Gastrocnemius medialis (tissue), 4 donors: ENCODE measurements at regions not wholly inside any gene's neighbourhood (a gene's known extent, or its start where the extent isn't known, plus 50 kb on each side); places are given as distances from the start of the nearest gene placed in this dataset.

ENCODE experiments used
- ATAC-seq, 2 donors: fragments of 150-250 bp; one replicate each; pipeline ENCODE4 v1.9.1; 2016
- DNase-seq, 2 donors: peaks; one replicate each; pipeline ENCODE4 v3.0.0-alpha.2; 2019
- H3K27ac ChIP-seq, 4 donors: fragments of 200-600 bp; sonication (generic); 1 replicate in 1 of 4; 2 replicates in 3 of 4; pipeline ENCODE4 v1.5.1; 2016 to 2018; ENCODE audit warnings: mild to moderate bottlenecking in 2 of 4, moderate library complexity in 1 of 4
- H3K27me3 ChIP-seq, 3 donors: fragments of 200-600 bp; sonication (generic) in 2 of 3; 1 replicate in 1 of 3; 2 replicates in 2 of 3; pipeline versions ENCODE4 v1.5.1 to v1.6.0; 2016 to 2019; ENCODE audit warnings: mild to moderate bottlenecking in 1 of 3, moderate library complexity in 1 of 3
- H3K36me3 ChIP-seq, 2 donors: fragments of 200-600 bp; sonication (generic) in 1 of 2; one replicate each; pipeline ENCODE4 v1.5.1; 2017 to 2018
- H3K4me1 ChIP-seq, 2 donors: fragments of 200-600 bp; sonication (generic) in 1 of 2; one replicate each; pipeline ENCODE4 v1.5.1; 2016 to 2017; ENCODE audit warnings: mild to moderate bottlenecking in 2 of 2
- H3K4me3 ChIP-seq, 4 donors: fragments of 200-600 bp; sonication (generic) in 3 of 4; 1 replicate in 1 of 4; 2 replicates in 3 of 4; pipeline ENCODE4 v1.5.1; 2016 to 2019; ENCODE audit warnings: mild to moderate bottlenecking in 2 of 4
- H3K9me3 ChIP-seq, 3 donors: fragments of 200-600 bp; sonication (generic) in 2 of 3; 1 replicate in 1 of 3; 2 replicates in 2 of 3; pipeline ENCODE4 v1.5.1; 2016 to 2019
- POLR2A ChIP-seq, 2 donors: fragments of 450-650 bp; IDR thresholded peaks; one replicate each; pipeline ENCODE4 v1.6.1; 2017; ENCODE audit warnings: antibody characterized with exemption in 2 of 2, mild to moderate bottlenecking in 2 of 2, moderate library complexity in 2 of 2
- in situ Hi-C, 4 donors: fragments of 200-750 bp; cut with MboI; loops; one replicate each; pipeline versions ENCODE4 v1.15.0 to v1.8.0; 2017; ENCODE audit warnings: low sequenced_read_pairs in 4 of 4
- intact Hi-C: fragments of 100-400 bp; cut with DNase I; formaldehyde crosslinking; loops from one replicate; pipeline ENCODE4 v1.15.1; 2023; ENCODE audit warnings: low total_unique reads
- TF ChIP-seq, protein P1 (sequence below), 5 experiments: fragments of 450-650 bp in 3 of 5; fragments of 200-600 bp in 2 of 5; sonication (generic) in 2 of 5; IDR thresholded peaks in 4 of 5; conservative IDR thresholded peaks in 1 of 5; 1 replicate in 4 of 5; 2 replicates in 1 of 5; pipeline ENCODE4 v1.5.1; 2016 to 2019; ENCODE audit warnings: antibody characterized with exemption in 5 of 5, mild to moderate bottlenecking in 3 of 5, moderate library complexity in 3 of 5

DNA sequence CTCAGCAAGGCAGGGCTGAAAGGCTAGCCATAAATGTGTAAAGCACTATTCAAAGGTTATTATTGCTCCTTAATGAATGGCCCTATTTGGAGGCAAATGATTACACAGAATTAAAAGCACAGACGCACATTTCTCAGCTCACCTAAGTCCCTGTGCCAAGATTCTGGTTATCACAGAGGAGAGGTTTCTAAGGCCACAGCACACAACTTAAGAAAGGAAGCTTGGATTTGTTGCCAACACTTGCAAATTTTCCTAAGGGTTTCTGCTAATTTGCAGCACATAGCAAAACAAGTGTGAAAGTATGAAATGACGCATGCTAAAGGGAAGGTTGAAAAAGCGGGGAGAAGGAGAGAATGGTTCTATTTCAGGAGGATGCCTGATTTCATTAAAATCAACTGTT is 834.1 kb upstream of the C9orf72 start:
- Histone ChIP-seq H3K9me3 (no peaks in the 10 kb centered on the region), H3K4me1 (no peaks in the 10 kb centered on the region), H3K27ac (no peak overlapping the region), H3K4me3 (no peak overlapping the region), H3K36me3 (no peaks in the 10 kb centered on the region), H3K27me3 (no peaks in the 10 kb centered on the region)
- TF ChIP-seq, protein P1, sequence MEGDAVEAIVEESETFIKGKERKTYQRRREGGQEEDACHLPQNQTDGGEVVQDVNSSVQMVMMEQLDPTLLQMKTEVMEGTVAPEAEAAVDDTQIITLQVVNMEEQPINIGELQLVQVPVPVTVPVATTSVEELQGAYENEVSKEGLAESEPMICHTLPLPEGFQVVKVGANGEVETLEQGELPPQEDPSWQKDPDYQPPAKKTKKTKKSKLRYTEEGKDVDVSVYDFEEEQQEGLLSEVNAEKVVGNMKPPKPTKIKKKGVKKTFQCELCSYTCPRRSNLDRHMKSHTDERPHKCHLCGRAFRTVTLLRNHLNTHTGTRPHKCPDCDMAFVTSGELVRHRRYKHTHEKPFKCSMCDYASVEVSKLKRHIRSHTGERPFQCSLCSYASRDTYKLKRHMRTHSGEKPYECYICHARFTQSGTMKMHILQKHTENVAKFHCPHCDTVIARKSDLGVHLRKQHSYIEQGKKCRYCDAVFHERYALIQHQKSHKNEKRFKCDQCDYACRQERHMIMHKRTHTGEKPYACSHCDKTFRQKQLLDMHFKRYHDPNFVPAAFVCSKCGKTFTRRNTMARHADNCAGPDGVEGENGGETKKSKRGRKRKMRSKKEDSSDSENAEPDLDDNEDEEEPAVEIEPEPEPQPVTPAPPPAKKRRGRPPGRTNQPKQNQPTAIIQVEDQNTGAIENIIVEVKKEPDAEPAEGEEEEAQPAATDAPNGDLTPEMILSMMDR (IDR thresholded peaks at IDR 0.05 in 4 of 5, conservative IDR thresholded peaks at IDR 0.05 in 1 of 5): no peak
- no peak for TF ChIP-seq POLR2A (IDR thresholded peaks at IDR 0.05)
- in situ Hi-C loops: no loop called here
- ATAC-seq (no peak), DNase-seq (no peak)
- intact Hi-C loops: no loop called here

DNA sequence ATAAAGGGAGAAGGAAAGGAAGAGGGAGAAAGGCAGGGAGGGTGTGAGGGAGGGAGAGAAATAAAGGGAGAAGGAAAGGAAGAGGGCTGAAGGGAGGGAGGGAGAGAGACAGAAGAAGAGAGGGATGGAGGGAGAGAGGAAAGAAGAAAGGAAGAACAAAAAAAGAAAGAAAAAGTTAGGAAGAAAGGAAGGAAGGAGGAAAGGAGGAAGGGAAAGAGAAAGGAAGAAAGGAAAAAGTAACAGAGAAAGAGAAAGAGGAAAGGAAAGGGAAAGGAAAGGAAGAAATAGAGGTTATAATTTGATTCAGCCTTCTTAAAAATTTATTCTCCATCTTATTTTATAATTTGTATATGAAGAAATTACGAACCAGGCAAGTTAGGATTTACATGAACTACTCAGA is 836.6 kb upstream of the C9orf72 start:
- Histone ChIP-seq H3K9me3 (no peaks in the 10 kb centered on the region), H3K4me1 (no peaks in the 10 kb centered on the region), H3K36me3 (no peaks in the 10 kb centered on the region), H3K27ac (no peak overlapping the region), H3K27me3 (no peaks in the 10 kb centered on the region), H3K4me3 (no peak overlapping the region)
- TF ChIP-seq POLR2A (IDR thresholded peaks at IDR 0.05): no peak
- DNase-seq (no peak), ATAC-seq (no peak)
- intact Hi-C loops: no loop called here
- in situ Hi-C loops: no loop called here

DNA sequence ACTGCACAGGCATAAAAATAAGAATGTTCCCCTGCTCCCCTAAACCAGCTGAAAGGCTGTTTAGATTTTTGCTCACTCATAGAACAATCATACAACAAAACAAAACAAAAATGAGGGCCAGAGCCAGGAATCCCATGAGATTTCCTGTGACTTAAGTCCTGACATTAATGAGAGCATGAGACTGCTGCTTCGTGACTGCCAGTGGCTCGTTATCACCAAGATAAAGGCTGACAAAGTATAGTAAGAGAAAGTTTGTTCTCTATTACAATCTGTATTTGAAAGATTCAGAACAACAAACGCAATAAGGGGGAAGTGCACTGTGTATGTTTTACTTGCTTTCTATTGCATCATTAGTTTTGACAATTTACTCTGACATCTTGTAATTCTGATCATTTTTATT is 837.1 kb upstream of the C9orf72 start:
- Histone ChIP-seq H3K36me3 (no peaks in the 10 kb centered on the region), H3K27me3 (no peaks in the 10 kb centered on the region), H3K4me1 (no peaks in the 10 kb centered on the region), H3K9me3 (no peaks in the 10 kb centered on the region), H3K27ac (no peak overlapping the region), H3K4me3 (no peak overlapping the region)
- ATAC-seq (no peak), DNase-seq (no peak)
- no peak for TF ChIP-seq POLR2A (IDR thresholded peaks at IDR 0.05)
- TF ChIP-seq, protein P1 (IDR thresholded peaks at IDR 0.05 in 4 of 5, conservative IDR thresholded peaks at IDR 0.05 in 1 of 5): no peak
- intact Hi-C loops (no loop called here), in situ Hi-C loops (no loop called here)

DNA sequence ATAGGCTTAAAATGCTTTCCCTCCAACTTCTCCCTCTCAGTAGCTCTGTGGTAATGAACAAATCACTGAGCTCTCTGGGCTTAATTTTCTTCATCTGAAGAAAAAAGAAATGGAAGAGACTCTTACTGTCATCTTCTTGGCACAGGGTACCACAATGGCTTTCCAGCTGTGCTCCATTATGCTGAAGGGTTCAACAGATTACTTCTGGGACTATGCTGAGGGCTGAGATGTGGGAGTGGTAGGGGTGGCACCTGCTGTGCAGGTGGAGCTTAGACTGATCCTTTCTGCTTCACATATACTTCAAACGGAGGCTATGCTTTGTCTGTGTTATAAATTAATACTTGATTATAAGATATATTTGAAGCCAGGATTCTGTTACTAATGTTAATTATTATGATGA is 840.2 kb upstream of the C9orf72 start:
- Histone ChIP-seq H3K4me1 (no peaks in the 10 kb centered on the region), H3K9me3 (no peaks in the 10 kb centered on the region), H3K4me3 (no peak overlapping the region), H3K27me3 (no peaks in the 10 kb centered on the region), H3K27ac (no peak overlapping the region), H3K36me3 (no peaks in the 10 kb centered on the region)
- intact Hi-C loops: no loop called here
- ATAC-seq (no peak), DNase-seq (no peak)
- in situ Hi-C loops: no loop called here
- TF ChIP-seq POLR2A (IDR thresholded peaks at IDR 0.05): no peak

DNA sequence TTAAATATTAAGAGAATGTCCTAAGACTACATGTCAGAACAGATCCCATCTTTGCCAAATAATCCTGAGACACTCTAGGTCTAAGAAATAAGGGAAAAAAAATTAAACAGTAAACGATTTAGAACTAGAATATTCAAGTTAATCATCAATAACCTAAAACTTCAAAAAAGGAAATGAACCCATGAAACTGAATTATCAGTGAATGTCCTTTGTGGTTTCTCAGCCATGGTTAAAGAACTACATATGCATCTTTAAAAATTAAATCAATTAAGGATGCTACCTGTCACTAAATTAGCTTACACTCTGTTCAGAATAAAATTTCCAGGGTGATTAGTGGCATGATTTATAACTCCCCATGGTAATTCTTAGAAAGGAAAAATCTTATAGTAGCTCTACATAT is 850.0 kb upstream of the C9orf72 start:
- Histone ChIP-seq H3K9me3 (no peaks in the 10 kb centered on the region), H3K36me3 (no peaks in the 10 kb centered on the region), H3K27ac (no peak overlapping the region), H3K4me1 (no peaks in the 10 kb centered on the region), H3K4me3 (no peak overlapping the region), H3K27me3 (no peaks in the 10 kb centered on the region)
- DNase-seq (no peak), ATAC-seq (no peak)
- intact Hi-C loops (no loop called here), in situ Hi-C loops (no loop called here)
- TF ChIP-seq POLR2A (IDR thresholded peaks at IDR 0.05): no peak
- TF ChIP-seq, protein P1 (IDR thresholded peaks at IDR 0.05 in 4 of 5, conservative IDR thresholded peaks at IDR 0.05 in 1 of 5): no peak

DNA sequence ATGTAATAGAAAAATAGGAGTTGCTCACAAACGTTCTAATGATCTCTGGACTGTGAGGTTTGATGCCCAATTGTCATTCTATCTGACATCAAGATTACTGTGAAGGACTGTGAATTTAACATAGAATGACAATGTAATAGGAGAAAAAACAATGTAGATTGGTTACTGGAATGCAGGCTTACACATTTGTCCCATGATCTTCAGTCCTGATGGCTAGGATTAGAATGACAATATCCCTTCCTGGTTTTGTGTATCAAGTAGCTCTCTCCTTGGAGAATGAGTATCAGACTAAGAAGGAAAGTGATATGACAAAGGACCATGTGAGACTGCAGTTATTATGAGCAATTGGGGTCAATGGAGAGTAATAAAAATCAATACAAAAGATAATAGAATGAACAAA is 862.2 kb upstream of the C9orf72 start:
- Histone ChIP-seq H3K27me3 (no peaks in the 10 kb centered on the region), H3K9me3 (no peaks in the 10 kb centered on the region), H3K27ac (no peak overlapping the region), H3K4me3 (no peak overlapping the region), H3K4me1 (no peaks in the 10 kb centered on the region), H3K36me3 (no peaks in the 10 kb centered on the region)
- ATAC-seq (no peak), DNase-seq (no peak)
- in situ Hi-C loops: no loop called here
- intact Hi-C loops: no loop called here
- TF ChIP-seq POLR2A (IDR thresholded peaks at IDR 0.05): no peak
- TF ChIP-seq, protein P1 (IDR thresholded peaks at IDR 0.05 in 4 of 5, conservative IDR thresholded peaks at IDR 0.05 in 1 of 5): no peak
